Large intestine (tissue), 3 donors: ENCODE measurements at regions not wholly inside any gene's neighbourhood (a gene's known extent, or its start where the extent isn't known, plus 50 kb on each side); places are given as distances from the start of the nearest gene placed in this dataset.

Experiments
- DNase-seq, 2 donors: peaks; one replicate each; pipeline versions ENCODE4 v3.0.0 to v3.0.0-alpha.2; 2013
- H3K27ac ChIP-seq: one replicate; pipeline ENCODE4 v1.5.1; 2013; ENCODE audit warnings: low read length
- H3K27me3 ChIP-seq: 2 replicates; pipeline ENCODE4 v1.6.1; 2013; ENCODE audit warnings: low read length; ENCODE audit not compliant: control insufficient read depth, insufficient read depth
- H3K36me3 ChIP-seq: 2 replicates; pipeline ENCODE4 v1.6.1; 2013; ENCODE audit warnings: low read length; ENCODE audit not compliant: control insufficient read depth, insufficient read depth
- H3K4me1 ChIP-seq: one replicate; pipeline ENCODE4 v1.6.1; 2013; ENCODE audit warnings: low read length; ENCODE audit not compliant: control insufficient read depth, insufficient read depth
- H3K4me3 ChIP-seq: one replicate; pipeline ENCODE4 v1.5.1; 2013; ENCODE audit warnings: low read length
- H3K9me3 ChIP-seq: one replicate; pipeline ENCODE4 v1.6.1; 2013; ENCODE audit warnings: mild to moderate bottlenecking, low read depth, low read length, moderate library complexity; ENCODE audit not compliant: control insufficient read depth
- WGBS: methylation state at CpG from one replicate; pipeline ENCODE4 v1.1.5; 2013; ENCODE audit warnings: low lambda C conversion rate; ENCODE audit not compliant: insufficient coverage; 5-methylcytosine and 5-hydroxymethylcytosine counted together

DNA sequence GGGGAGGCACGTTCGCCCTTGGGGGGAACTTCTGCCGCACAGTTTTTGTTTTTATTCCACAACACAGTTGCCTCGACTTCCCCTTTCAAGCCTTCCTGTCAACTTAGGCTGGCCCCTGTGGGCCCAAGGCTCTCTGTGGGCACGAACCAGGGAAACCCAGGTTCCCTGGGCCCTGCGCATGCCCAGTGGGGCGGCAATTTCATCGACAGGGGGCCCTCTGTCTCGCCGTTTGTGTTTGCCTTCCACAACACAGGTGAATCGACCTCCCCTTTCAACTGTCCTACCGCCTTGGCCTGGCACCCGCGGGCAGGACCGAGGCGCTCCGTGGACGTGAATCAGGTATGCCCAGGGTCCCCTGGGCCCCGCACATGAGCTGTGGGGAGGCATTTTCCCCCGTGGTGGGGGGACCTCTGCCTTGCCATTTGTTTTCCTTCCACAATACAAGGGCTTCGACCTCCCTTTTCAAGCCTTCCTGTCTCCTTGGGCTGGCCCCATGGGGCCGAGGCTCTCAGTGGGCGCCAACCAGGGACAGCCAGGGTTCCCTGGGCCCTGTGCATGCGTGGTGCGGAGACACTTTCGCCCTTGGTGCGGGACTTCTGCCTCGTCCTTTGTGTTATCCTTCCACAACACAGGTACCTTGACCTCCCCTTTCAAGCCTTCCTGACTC lies 354.0 kb downstream of the ALG10 start:
- Histone ChIP-seq H3K4me1 (no peaks in the 10 kb centered on the region), H3K36me3 (no peaks in the 10 kb centered on the region), H3K9me3 (peaks cover 88% of the 10 kb centered on the region), H3K27ac (no peak overlapping the region), H3K27me3 (no peaks in the 10 kb centered on the region), H3K4me3 (no peak overlapping the region)
- no CpG with 5 or more reads among the region's 28 CpGs for WGBS
- no peak for DNase-seq

DNA sequence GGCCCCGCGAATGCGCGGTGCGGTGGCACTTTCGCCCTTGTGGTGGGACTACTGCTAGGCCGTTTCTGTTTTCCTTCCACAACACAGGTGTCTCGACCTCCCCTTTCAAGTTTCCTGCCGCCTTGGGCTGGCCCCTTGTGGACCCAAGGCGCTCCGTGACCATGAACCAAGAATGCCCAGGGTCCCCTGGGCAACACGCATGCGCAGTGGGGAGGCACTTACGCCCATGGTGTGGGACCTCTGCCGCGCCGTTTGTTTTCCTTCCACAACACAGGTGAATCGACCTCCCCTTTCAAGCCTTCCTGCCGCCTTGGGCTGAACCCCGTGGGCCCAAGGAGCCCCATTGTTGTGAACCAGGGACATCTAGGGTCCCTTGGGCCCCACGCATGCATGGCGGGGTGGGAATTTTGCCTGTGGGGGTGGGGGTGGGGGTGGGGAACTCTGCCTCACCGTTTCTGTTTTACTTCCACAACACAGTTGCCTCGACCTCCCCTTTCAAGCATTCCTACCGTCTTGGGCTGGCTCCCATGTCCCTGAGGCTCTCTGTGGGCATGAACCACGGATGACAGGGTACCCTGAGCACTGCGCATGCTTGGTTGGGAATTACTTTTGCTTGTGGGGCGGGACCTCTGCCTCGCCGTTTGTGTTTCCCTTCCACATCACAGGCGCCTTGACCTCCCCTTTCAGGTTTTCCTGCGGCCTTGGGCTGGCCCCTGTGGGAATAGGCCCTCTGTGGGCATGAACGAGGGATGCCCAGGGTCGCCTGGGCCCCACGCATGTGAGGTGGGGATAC lies 355.1 kb downstream of the ALG10 start:
- no CpG with 5 or more reads among the region's 35 CpGs for WGBS
- H3K36me3 ChIP-seq, result no peaks in the 10 kb centered on the region
- no peaks in the 10 kb centered on the region for H3K4me1 ChIP-seq
- peaks cover 79% of the 10 kb centered on the region for H3K9me3 ChIP-seq
- no peaks in the 10 kb centered on the region for H3K27me3 ChIP-seq
- H3K4me3 ChIP-seq, result no peak overlapping the region
- H3K27ac ChIP-seq, result no peak overlapping the region
- no peak for DNase-seq

- Histone ChIP-seq H3K27ac (no peak overlapping the region), H3K36me3 (no peaks in the 10 kb centered on the region)
Observed at GRCh38 chr12:34379142-34379541, 356.8 kb downstream of the ALG10 start.

DNA sequence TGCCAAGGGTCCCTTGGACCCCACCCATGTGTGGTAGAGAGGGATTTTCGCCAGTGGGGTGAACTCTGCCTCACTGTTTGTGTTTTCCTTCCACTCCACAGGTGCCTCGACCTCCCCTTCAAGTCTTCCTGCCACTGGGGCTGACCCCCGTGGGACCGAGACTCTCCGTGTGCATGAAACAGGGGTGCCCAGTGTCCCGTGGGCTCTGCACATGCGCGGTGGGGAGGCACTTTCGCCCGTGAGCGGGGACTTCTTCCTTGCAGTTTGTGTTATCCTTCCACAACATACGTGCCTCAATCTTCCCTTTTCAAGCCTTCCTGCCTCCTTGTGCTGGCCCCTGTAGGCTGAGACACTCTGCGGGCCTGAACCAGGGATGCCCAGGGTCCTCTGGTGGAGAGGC lies 362.4 kb downstream of the ALG10 start:
- Histone ChIP-seq H3K27ac (no peak overlapping the region), H3K9me3 (peaks cover 88% of the 10 kb centered on the region), H3K36me3 (no peaks in the 10 kb centered on the region), H3K4me1 (no peaks in the 10 kb centered on the region), H3K4me3 (no peak overlapping the region), H3K27me3 (no peaks in the 10 kb centered on the region)
- DNase-seq, result no peak
- no CpG with 5 or more reads among the region's 13 CpGs for WGBS

More at GRCh38 chr12:34379142-34379541, 356.8 kb downstream of the ALG10 start:
- no peak overlapping the region for H3K4me3 ChIP-seq
- no peaks in the 10 kb centered on the region for H3K27me3 ChIP-seq
- no peak for DNase-seq
- WGBS, result no CpG with 5 or more reads among the region's 16 CpGs
- H3K9me3 ChIP-seq, result peaks cover 79% of the 10 kb centered on the region
- no peaks in the 10 kb centered on the region for H3K4me1 ChIP-seq

DNA sequence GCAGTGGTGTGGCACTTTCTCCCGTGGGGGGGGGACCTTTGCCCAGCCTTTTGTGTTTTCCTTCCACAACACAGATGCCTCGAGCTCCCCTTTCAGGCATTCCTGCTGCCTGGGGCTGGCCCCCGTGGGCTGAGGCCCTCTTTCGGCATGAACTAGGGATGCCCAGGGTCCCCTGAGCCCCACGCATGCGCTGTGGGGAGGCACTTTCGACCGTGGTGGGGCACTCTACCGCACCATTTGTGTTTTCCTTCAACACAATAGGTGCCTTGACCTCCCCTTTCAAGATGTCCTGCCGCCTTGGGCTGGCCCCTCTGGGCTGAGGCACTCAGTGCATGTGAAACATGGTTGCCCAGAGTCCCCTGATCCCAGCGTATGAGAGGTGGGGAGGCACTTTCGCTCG lies 363.7 kb downstream of the ALG10 start:
- H3K4me3 ChIP-seq, result no peak overlapping the region
- no peaks in the 10 kb centered on the region for H3K4me1 ChIP-seq
- H3K27ac ChIP-seq, result no peak overlapping the region
- peaks cover 88% of the 10 kb centered on the region for H3K9me3 ChIP-seq
- DNase-seq, result no peak
- no peaks in the 10 kb centered on the region for H3K27me3 ChIP-seq
- H3K36me3 ChIP-seq, result no peaks in the 10 kb centered on the region
- WGBS, result no CpG with 5 or more reads among the region's 13 CpGs

GRCh38 chr12:34386621-34387255 lies 364.4 kb downstream of the ALG10 start:
- DNase-seq, result no peak
- 100% methylated on average over 1 of the region's 24 CpGs for WGBS
- Histone ChIP-seq H3K36me3 (no peaks in the 10 kb centered on the region), H3K27me3 (no peaks in the 10 kb centered on the region), H3K9me3 (peaks cover 91% of the 10 kb centered on the region), H3K4me3 (no peak overlapping the region), H3K27ac (no peak overlapping the region), H3K4me1 (no peaks in the 10 kb centered on the region)

DNA sequence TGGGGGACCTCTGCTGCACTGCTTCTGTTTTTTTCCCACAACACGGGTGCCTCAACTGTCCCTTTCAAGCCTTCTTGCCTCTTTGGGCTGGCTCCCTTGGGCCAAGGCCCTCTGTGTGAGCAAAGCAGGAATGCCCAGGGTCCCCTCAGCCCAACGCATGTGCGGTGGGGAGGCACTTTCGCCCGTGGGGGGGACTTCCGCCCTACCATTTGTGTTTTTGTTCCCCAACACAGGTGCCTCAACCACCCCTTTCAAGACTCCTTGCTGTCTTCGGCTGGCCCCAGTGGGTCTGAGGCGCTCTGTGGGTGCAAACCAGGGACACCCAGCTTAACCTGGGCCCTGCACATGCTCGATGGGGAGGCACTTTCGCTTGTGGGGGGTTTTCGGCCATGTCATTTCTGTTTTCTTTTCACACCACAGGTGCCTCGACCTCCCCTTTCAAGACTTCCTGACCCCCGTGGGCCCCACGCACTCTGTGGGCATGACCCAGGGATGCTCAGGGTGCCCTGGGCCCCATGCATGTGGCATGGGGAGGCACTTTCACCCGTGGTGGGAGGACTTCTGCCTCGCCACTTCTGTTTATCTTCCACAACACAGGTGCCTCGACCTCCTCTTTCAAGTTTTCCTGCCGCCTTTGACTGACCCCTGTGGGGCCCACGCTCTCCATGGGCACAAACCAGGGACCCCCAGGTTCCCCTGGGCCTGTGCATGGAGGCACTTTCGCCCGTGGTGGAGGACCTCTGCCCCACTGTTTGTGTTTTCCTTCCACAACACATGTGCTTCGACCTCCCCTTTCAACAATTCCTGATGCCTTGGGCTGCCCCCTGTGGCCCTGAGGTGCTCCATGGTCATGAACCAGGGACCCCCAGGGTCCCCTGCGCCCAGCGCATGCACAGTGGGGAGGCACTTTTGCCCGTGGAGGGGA lies 365.7 kb downstream of the ALG10 start:
- no peaks in the 10 kb centered on the region for H3K4me1 ChIP-seq
- no peak overlapping the region for H3K4me3 ChIP-seq
- no peaks in the 10 kb centered on the region for H3K27me3 ChIP-seq
- H3K27ac ChIP-seq, result no peak overlapping the region
- peaks cover 96% of the 10 kb centered on the region for H3K9me3 ChIP-seq
- H3K36me3 ChIP-seq, result no peaks in the 10 kb centered on the region
- DNase-seq, result no peak
- 60% methylated on average over 1 of the region's 25 CpGs for WGBS

- peaks cover 95% of the 10 kb centered on the region for H3K9me3 ChIP-seq
- WGBS, result no CpG with 5 or more reads among the region's 14 CpGs
- no peak overlapping the region for H3K4me3 ChIP-seq
- H3K27ac ChIP-seq, result no peak overlapping the region
- no peaks in the 10 kb centered on the region for H3K36me3 ChIP-seq
- H3K27me3 ChIP-seq, result no peaks in the 10 kb centered on the region
- no peaks in the 10 kb centered on the region for H3K4me1 ChIP-seq
- DNase-seq, result no peak
Observed at GRCh38 chr12:34388636-34389377, 366.5 kb downstream of the ALG10 start.

GRCh38 chr12:34389378-34390170 lies 367.3 kb downstream of the ALG10 start:
- no peak overlapping the region for H3K4me3 ChIP-seq
- no peak for DNase-seq
- peaks cover 95% of the 10 kb centered on the region for H3K9me3 ChIP-seq
- H3K27me3 ChIP-seq, result no peaks in the 10 kb centered on the region
- H3K4me1 ChIP-seq, result no peaks in the 10 kb centered on the region
- no peaks in the 10 kb centered on the region for H3K36me3 ChIP-seq
- no peak overlapping the region for H3K27ac ChIP-seq
- WGBS, result no CpG with 5 or more reads among the region's 26 CpGs
